ENCODE measurements at regions not wholly inside any gene's neighbourhood (a gene's known extent, or its start where the extent isn't known, plus 50 kb on each side); places are given as distances from the start of the nearest gene placed in this dataset.
A peak's percentile ranks its signal among the peaks of the same experiment; 100 is the strongest.
"Not testable (repeated sequence)": the region's sequence is repeated elsewhere in the genome, so short reads cannot be mapped to it uniquely, and the experiment has no call there.

DNA sequence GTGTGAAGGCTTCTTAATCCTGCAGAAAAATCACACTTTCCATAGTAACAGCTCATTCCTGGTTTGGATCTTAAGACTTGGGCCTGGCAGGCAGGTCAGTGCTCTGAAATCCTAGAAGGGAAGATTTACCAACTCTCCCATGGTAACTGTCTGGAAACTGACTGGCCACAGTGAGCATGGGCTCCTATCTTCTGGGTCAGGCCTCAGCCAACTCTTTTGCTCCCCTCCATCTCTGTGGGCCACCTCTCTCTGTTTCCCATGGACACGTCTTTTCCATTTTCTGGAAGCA is 86.7 kb downstream of the ACAA2 start:
- peak overlapping the region; percentile 53 to 94 (median 87) for H3K27ac Mint-ChIP-seq
- H3K27me3 Mint-ChIP-seq (ENCODE audit: low read depth): peaks cover 14% of the 10 kb centered on the region
- H3K4me3 Mint-ChIP-seq: no peak overlapping the region
- peaks cover 49% of the 10 kb centered on the region for H3K4me1 Mint-ChIP-seq
- H3K36me3 Mint-ChIP-seq (ENCODE audit: low read depth): no peaks in the 10 kb centered on the region
- H3K9me3 Mint-ChIP-seq: peaks cover 2% of the 10 kb centered on the region
- TF ChIP-seq, protein P1, sequence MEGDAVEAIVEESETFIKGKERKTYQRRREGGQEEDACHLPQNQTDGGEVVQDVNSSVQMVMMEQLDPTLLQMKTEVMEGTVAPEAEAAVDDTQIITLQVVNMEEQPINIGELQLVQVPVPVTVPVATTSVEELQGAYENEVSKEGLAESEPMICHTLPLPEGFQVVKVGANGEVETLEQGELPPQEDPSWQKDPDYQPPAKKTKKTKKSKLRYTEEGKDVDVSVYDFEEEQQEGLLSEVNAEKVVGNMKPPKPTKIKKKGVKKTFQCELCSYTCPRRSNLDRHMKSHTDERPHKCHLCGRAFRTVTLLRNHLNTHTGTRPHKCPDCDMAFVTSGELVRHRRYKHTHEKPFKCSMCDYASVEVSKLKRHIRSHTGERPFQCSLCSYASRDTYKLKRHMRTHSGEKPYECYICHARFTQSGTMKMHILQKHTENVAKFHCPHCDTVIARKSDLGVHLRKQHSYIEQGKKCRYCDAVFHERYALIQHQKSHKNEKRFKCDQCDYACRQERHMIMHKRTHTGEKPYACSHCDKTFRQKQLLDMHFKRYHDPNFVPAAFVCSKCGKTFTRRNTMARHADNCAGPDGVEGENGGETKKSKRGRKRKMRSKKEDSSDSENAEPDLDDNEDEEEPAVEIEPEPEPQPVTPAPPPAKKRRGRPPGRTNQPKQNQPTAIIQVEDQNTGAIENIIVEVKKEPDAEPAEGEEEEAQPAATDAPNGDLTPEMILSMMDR (IDR thresholded peaks at IDR 0.05; ENCODE audit: unreplicated experiment in 3 of 3): no peak

DNA sequence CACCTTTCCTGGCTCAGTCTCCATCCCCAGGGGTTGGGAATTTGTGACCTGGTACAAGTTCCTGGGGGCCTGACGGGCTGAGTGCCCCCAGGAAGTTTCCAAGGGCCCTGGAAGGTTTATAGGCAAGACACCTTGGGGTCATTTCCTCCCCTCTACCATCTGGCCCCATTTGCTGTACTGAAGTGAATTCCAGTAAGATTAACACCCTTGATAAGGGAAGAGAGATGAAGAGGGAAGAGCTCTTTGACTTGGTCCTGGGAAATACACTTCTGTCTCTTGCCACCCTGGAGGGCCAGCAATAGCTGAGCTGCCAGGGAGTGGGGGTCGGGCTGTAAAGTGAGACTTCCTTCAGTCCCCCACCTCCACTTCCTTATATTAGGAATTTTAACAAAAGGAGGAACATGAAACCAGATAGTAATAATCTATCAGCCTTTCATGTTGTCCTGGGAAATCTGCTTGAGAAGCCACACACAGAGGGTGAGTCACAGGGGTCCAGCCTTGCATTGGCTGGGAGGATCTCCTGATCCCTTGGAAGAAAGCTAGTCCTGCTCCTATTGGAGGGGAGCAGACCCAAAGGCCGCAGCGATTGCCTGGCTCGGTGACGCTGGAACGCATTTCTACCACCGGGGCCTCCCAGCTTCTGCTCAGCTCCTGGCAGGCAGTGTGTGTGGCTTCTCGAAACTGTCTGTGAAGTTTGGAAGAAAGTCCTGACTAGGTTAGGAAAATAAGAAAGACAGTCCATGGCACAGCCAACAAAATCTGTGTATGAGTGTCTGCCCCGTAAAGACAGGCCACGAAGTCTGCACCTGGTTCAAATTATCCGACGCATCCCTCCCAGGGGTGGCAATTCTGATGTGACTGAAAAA is 87.3 kb downstream of the ACAA2 start:
- TF ChIP-seq, protein P1 (IDR thresholded peaks at IDR 0.05; ENCODE audit: unreplicated experiment in 3 of 3): no peak
- Mint-ChIP-seq H3K36me3 (ENCODE audit: low read depth) (no peaks in the 10 kb centered on the region), H3K27me3 (ENCODE audit: low read depth) (peaks cover 14% of the 10 kb centered on the region), H3K9me3 (peaks cover 5% of the 10 kb centered on the region), H3K4me3 (no peak overlapping the region), H3K27ac (peak overlapping the region; percentile 53 to 94 (median 87)), H3K4me1 (peaks cover 44% of the 10 kb centered on the region)

DNA sequence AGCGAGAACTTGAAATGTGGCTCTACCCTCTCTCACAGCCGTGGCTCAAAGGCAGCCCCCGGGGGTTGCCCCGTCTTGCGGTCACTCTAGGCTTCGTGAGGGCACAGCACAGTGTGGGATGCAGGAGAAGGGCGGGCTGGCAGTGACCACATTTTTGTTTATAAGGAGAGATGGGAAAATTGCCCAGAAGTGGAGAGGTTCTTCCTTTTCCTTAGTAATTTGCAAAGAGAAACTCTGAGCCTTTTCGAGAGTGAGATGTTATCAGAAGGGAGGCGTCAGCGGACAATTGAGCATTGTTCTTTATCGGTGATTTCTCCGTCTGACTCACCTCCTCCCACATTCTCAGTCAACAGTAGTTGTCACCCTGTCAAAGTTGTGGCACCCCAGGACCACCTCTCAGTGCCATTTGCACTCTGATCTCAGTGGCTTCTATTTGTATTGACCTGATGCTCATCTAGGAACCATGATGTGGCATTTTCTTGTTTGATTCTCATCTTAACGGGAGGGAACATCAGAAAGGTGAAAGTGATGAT is 89.6 kb downstream of the ACAA2 start:
- H3K4me1 Mint-ChIP-seq: peaks cover 28% of the 10 kb centered on the region
- no peak overlapping the region for H3K4me3 Mint-ChIP-seq

DNA sequence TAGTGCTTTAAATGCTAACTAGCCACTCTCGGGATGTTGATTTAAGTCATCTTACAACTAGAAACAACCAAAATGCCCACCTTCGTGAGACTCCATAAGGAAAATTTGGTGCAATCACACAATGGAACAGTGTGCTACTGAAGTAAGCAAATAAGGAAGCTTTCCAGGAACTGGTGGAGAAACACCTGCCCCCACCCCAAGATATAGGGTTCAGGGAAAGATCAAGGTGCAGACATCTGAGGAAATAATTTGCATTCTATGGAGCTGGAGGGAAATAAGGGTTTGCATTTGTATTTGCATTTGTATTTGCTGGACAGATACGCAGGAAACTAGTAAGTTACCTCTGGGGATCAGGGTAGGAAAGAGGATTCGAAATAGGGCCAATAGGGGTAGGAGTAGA is 90.9 kb downstream of the ACAA2 start:
- H3K27ac Mint-ChIP-seq: peak overlapping the region; percentile 3 to 46 (median 8)

More for the DNA sequence above, 89.6 kb downstream of the ACAA2 start:
- peak overlapping the region in 2 of 3 experiments; percentile 71 to 80 for H3K27ac Mint-ChIP-seq
- no peaks in the 10 kb centered on the region for H3K36me3 Mint-ChIP-seq (ENCODE audit: low read depth)
- peaks cover 5% of the 10 kb centered on the region for H3K9me3 Mint-ChIP-seq
- TF ChIP-seq, protein P1 (IDR thresholded peaks at IDR 0.05; ENCODE audit: unreplicated experiment in 3 of 3): no peak
- peaks cover 3% of the 10 kb centered on the region for H3K27me3 Mint-ChIP-seq (ENCODE audit: low read depth)

DNA sequence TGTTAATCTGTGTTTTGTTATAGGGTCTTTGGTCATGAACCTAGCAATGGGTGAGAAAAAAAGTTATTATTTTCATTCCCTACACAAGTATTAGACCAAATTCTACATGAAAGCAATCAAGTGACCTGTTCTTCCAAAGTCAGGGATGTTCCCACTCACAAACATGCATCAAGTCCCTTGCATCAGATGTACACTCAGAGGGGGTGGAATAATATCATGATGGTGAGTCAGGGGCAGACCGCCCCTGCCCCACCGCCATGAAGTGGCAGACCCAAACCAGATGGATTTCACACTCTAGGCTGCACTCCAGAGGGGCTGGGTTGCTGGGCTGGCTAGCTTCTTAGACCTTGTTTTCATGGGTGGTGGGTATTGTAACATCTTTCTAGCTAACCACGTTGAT is 91.4 kb downstream of the ACAA2 start:
- TF ChIP-seq, protein P1 (IDR thresholded peaks at IDR 0.05; ENCODE audit: unreplicated experiment in 3 of 3): no peak
- H3K9me3 Mint-ChIP-seq: peaks cover 12% of the 10 kb centered on the region

More for the DNA sequence above, 90.9 kb downstream of the ACAA2 start:
- Mint-ChIP-seq H3K4me1 (peaks cover 28% of the 10 kb centered on the region), H3K27me3 (ENCODE audit: low read depth) (no peaks in the 10 kb centered on the region), H3K36me3 (ENCODE audit: low read depth) (peaks cover 4% of the 10 kb centered on the region), H3K9me3 (peaks cover 12% of the 10 kb centered on the region), H3K4me3 (no peak overlapping the region)
- TF ChIP-seq, protein P1 (IDR thresholded peaks at IDR 0.05; ENCODE audit: unreplicated experiment in 3 of 3): no peak

DNA sequence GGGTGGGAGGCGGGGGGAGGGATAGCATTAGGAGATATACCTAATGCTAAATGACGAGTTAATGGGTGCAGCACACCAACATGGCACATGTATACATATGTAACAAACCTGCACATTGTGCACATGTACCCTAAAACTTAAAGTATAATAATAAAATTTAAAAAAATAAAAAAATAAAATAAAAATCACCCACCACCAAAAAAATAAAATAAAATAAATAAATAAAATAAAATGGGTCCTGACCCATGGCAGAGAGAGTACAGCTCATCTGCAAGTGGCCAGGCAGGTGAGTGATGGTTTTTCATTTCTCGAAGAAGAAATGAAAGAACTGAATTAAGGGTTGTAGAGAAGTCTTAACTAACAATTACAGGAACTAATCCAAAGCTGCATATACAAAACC is 92.4 kb downstream of the ACAA2 start:
- not testable (repeated sequence) for H3K27me3 Mint-ChIP-seq (ENCODE audit: low read depth); H3K4me3 Mint-ChIP-seq; H3K36me3 Mint-ChIP-seq (ENCODE audit: low read depth); H3K27ac Mint-ChIP-seq
- Mint-ChIP-seq H3K9me3 (peaks cover 12% of the 10 kb centered on the region), H3K4me1 (peaks cover 20% of the 10 kb centered on the region)

More for the DNA sequence above, 91.4 kb downstream of the ACAA2 start:
- Mint-ChIP-seq H3K27ac (no peak overlapping the region), H3K27me3 (ENCODE audit: low read depth) (no peaks in the 10 kb centered on the region), H3K36me3 (ENCODE audit: low read depth) (peaks cover 4% of the 10 kb centered on the region), H3K4me1 (peaks cover 28% of the 10 kb centered on the region), H3K4me3 (no peak overlapping the region)
